ENCODE measurements at regions not wholly inside any gene's neighbourhood (a gene's known extent, or its start where the extent isn't known, plus 50 kb on each side); places are given as distances from the start of the nearest gene placed in this dataset.

DNA sequence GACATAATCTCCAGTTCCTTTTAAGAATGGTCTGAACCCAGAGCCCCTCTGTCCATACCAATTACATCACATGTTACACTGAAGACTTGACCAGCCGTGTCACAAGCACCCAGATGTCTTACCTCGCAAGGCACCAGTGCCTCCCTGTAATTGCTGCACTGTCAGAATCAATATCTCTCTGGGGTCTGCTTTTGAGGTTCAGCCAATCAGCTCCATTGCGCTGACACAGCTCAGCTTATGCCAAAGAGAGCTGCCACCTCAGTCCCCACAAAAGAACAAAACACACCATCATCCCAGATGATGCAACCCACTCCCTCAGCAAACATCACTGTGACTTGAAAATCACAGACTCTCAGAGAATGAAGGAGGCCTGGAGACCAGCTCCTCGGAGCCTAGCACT, 82.5 kb upstream of the SORBS2 start:
- TF ChIP-seq CTCF (IDR thresholded peaks at IDR 0.05) (no peak), POLR2A (IDR thresholded peaks at IDR 0.05) (no peak)

Data from body of pancreas (tissue), 4 donors.